ENCODE measurements at regions not wholly inside any gene's neighbourhood (a gene's known extent, or its start where the extent isn't known, plus 50 kb on each side); places are given as distances from the start of the nearest gene placed in this dataset.
"Not testable (repeated sequence)": the region's sequence is repeated elsewhere in the genome, so short reads cannot be mapped to it uniquely, and the experiment has no call there.

- DNase-seq: peak; percentile 1
These were observed 1043.8 kb upstream of the NUDT12 start for GRCh38 chr5:104606258-104606829.

- DNase-seq: no peak
These were observed 1037.1 kb upstream of the NUDT12 start for GRCh38 chr5:104599726-104600125.

GRCh38 chr5:104598285-104598684, 1035.7 kb upstream of the NUDT12 start:
- no peak for DNase-seq

GRCh38 chr5:104594850-104595249, 1032.3 kb upstream of the NUDT12 start:
- DNase-seq: no peak

- DNase-seq: no peak
These were observed 1014.1 kb upstream of the NUDT12 start for GRCh38 chr5:104576677-104577076.

- no peak for DNase-seq
These were observed 1011.5 kb upstream of the NUDT12 start for GRCh38 chr5:104573949-104574709.

GRCh38 chr5:104569621-104570020, 1007.0 kb upstream of the NUDT12 start:
- no peak for DNase-seq

GRCh38 chr5:104564530-104564929, 1001.9 kb upstream of the NUDT12 start:
- DNase-seq: peak; percentile 6

GRCh38 chr5:104556957-104557356, 994.4 kb upstream of the NUDT12 start:
- DNase-seq: no peak

- DNase-seq: no peak
These were observed 989.0 kb upstream of the NUDT12 start for GRCh38 chr5:104551628-104552027.

- DNase-seq: not testable (repeated sequence)
These were observed 984.3 kb upstream of the NUDT12 start for GRCh38 chr5:104546871-104547270.

GRCh38 chr5:104541141-104541785, 978.7 kb upstream of the NUDT12 start:
- DNase-seq: no peak

- peak; percentile 1 for DNase-seq
These were observed 977.9 kb upstream of the NUDT12 start for GRCh38 chr5:104540448-104540847.

GRCh38 chr5:104539618-104540350, 977.2 kb upstream of the NUDT12 start:
- DNase-seq: no peak

GRCh38 chr5:104538734-104539133, 976.1 kb upstream of the NUDT12 start:
- no peak for DNase-seq

- no peak for DNase-seq
These were observed 970.9 kb upstream of the NUDT12 start for GRCh38 chr5:104533498-104533897.

- DNase-seq: no peak
These were observed 964.3 kb upstream of the NUDT12 start for GRCh38 chr5:104526866-104527265.

- DNase-seq: no peak
These were observed 951.1 kb upstream of the NUDT12 start for GRCh38 chr5:104513640-104514072.

- DNase-seq: no peak
These were observed 950.6 kb upstream of the NUDT12 start for GRCh38 chr5:104513121-104513602.

- DNase-seq: no peak
These were observed 949.7 kb upstream of the NUDT12 start for GRCh38 chr5:104512063-104512825.

GRCh38 chr5:104498281-104498680, 935.7 kb upstream of the NUDT12 start:
- no peak for DNase-seq

GRCh38 chr5:104494083-104494482, 931.5 kb upstream of the NUDT12 start:
- no peak for DNase-seq
